ENCODE measurements at regions not wholly inside any gene's neighbourhood (a gene's known extent, or its start where the extent isn't known, plus 50 kb on each side); places are given as distances from the start of the nearest gene placed in this dataset.

DNA sequence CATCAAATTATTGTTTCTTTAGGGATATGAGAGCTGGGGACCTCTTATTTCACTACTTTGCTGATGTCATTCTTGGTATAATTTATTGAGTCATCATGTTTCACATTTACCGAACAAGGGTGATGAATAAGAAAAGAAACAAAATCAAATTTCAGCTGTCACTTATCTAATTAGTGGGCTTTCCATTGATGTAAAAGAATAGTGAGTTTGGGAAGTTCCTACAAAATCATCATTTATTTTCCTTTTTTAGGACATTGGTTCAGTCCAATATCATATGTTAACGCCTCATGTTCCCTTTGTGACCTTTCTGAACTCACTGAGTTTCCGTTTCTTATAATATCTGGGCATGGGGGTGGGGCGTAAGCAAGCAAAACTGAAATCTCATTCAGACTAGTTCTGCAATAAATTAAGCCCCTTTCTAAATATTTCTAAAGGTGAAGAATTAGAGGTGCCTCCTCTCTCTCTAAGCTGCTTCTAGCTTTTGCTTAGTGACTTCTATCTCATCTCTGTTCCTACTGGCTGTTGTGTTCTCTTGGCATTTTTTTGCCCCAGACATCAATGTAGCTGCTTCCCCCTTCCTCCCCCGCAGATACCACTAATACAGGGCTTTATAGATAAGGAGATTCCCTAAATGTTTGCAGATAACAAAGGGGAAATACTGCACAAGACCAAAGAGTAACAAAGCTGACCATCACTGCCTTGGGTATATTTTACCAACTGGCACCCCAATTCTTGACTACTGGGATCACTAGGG, 238.0 kb upstream of the CTNNB1 start:
- TF ChIP-seq, protein P1, sequence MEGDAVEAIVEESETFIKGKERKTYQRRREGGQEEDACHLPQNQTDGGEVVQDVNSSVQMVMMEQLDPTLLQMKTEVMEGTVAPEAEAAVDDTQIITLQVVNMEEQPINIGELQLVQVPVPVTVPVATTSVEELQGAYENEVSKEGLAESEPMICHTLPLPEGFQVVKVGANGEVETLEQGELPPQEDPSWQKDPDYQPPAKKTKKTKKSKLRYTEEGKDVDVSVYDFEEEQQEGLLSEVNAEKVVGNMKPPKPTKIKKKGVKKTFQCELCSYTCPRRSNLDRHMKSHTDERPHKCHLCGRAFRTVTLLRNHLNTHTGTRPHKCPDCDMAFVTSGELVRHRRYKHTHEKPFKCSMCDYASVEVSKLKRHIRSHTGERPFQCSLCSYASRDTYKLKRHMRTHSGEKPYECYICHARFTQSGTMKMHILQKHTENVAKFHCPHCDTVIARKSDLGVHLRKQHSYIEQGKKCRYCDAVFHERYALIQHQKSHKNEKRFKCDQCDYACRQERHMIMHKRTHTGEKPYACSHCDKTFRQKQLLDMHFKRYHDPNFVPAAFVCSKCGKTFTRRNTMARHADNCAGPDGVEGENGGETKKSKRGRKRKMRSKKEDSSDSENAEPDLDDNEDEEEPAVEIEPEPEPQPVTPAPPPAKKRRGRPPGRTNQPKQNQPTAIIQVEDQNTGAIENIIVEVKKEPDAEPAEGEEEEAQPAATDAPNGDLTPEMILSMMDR (IDR thresholded peaks at IDR 0.05): no peak
- TF ChIP-seq POLR2A (IDR thresholded peaks at IDR 0.05): no peak
